ENCODE measurements at regions not wholly inside any gene's neighbourhood (a gene's known extent, or its start where the extent isn't known, plus 50 kb on each side); places are given as distances from the start of the nearest gene placed in this dataset.
A peak's percentile ranks its signal among the peaks of the same experiment; 100 is the strongest.

GRCh38 chr13:76527041-76527440 is 359.2 kb downstream of the KCTD12 start:
- TF ChIP-seq POLR2A (IDR thresholded peaks at IDR 0.05; ENCODE audit: low read depth, low read length) (no peak), POLR2AphosphoS5 (IDR thresholded peaks at IDR 0.05; ENCODE audit: low read depth, low read length) (no peak), TAF1 (IDR thresholded peaks at IDR 0.05; ENCODE audit: borderline replicate concordance, low read depth, low read length) (no peak)
- DNase-seq (ENCODE audit: insufficient read length), result no peak
- FAIRE-seq, result no peak

GRCh38 chr13:76523740-76524340 is 362.4 kb downstream of the KCTD12 start:
- TF ChIP-seq POLR2AphosphoS5 (IDR thresholded peaks at IDR 0.05; ENCODE audit: low read depth, low read length), result no peak
- no peak for TF ChIP-seq POLR2A (IDR thresholded peaks at IDR 0.05; ENCODE audit: low read depth, low read length)
- no peak for TF ChIP-seq TAF1 (IDR thresholded peaks at IDR 0.05; ENCODE audit: borderline replicate concordance, low read depth, low read length)
- FAIRE-seq (peak; percentile 44), DNase-seq (ENCODE audit: insufficient read length) (peak; percentile 11)

- DNase-seq (ENCODE audit: insufficient read length), result no peak
- FAIRE-seq, result no peak
- TF ChIP-seq POLR2AphosphoS5 (IDR thresholded peaks at IDR 0.05; ENCODE audit: low read depth, low read length) (no peak), POLR2A (IDR thresholded peaks at IDR 0.05; ENCODE audit: low read depth, low read length) (no peak), TAF1 (IDR thresholded peaks at IDR 0.05; ENCODE audit: borderline replicate concordance, low read depth, low read length) (no peak)
Measured at GRCh38 chr13:76522083-76522755, 364.0 kb downstream of the KCTD12 start.

- TF ChIP-seq POLR2A (IDR thresholded peaks at IDR 0.05; ENCODE audit: low read depth, low read length) (no peak), TAF1 (IDR thresholded peaks at IDR 0.05; ENCODE audit: borderline replicate concordance, low read depth, low read length) (no peak), POLR2AphosphoS5 (IDR thresholded peaks at IDR 0.05; ENCODE audit: low read depth, low read length) (no peak)
- no peak for FAIRE-seq
- DNase-seq (ENCODE audit: insufficient read length), result no peak
Measured at GRCh38 chr13:76519685-76520084, 366.5 kb downstream of the KCTD12 start.

GRCh38 chr13:76516586-76516985 is 369.6 kb downstream of the KCTD12 start:
- FAIRE-seq (peak; percentile 5), DNase-seq (ENCODE audit: insufficient read length) (no peak)
- TF ChIP-seq POLR2AphosphoS5 (IDR thresholded peaks at IDR 0.05; ENCODE audit: low read depth, low read length) (no peak), TAF1 (IDR thresholded peaks at IDR 0.05; ENCODE audit: borderline replicate concordance, low read depth, low read length) (no peak), POLR2A (IDR thresholded peaks at IDR 0.05; ENCODE audit: low read depth, low read length) (no peak)

GRCh38 chr13:76516013-76516412 is 370.2 kb downstream of the KCTD12 start:
- no peak for FAIRE-seq
- TF ChIP-seq POLR2A (IDR thresholded peaks at IDR 0.05; ENCODE audit: low read depth, low read length) (no peak), TAF1 (IDR thresholded peaks at IDR 0.05; ENCODE audit: borderline replicate concordance, low read depth, low read length) (no peak), POLR2AphosphoS5 (IDR thresholded peaks at IDR 0.05; ENCODE audit: low read depth, low read length) (no peak)
- no peak for DNase-seq (ENCODE audit: insufficient read length)

- TF ChIP-seq TAF1 (IDR thresholded peaks at IDR 0.05; ENCODE audit: borderline replicate concordance, low read depth, low read length) (no peak), POLR2AphosphoS5 (IDR thresholded peaks at IDR 0.05; ENCODE audit: low read depth, low read length) (no peak), POLR2A (IDR thresholded peaks at IDR 0.05; ENCODE audit: low read depth, low read length) (no peak)
- no peak for FAIRE-seq
- no peak for DNase-seq (ENCODE audit: insufficient read length)
Measured at GRCh38 chr13:76512721-76513145, 373.5 kb downstream of the KCTD12 start.

- no peak for FAIRE-seq
- TF ChIP-seq POLR2A (IDR thresholded peaks at IDR 0.05; ENCODE audit: low read depth, low read length) (no peak), POLR2AphosphoS5 (IDR thresholded peaks at IDR 0.05; ENCODE audit: low read depth, low read length) (no peak), TAF1 (IDR thresholded peaks at IDR 0.05; ENCODE audit: borderline replicate concordance, low read depth, low read length) (no peak)
- no peak for DNase-seq (ENCODE audit: insufficient read length)
Measured at GRCh38 chr13:76505437-76505836, 380.8 kb downstream of the KCTD12 start.

GRCh38 chr13:76503766-76504165 is 382.4 kb downstream of the KCTD12 start:
- no peak for TF ChIP-seq POLR2A (IDR thresholded peaks at IDR 0.05; ENCODE audit: low read depth, low read length)
- no peak for DNase-seq (ENCODE audit: insufficient read length)

GRCh38 chr13:76503291-76503690 is 382.9 kb downstream of the KCTD12 start:
- TF ChIP-seq TAF1 (IDR thresholded peaks at IDR 0.05; ENCODE audit: borderline replicate concordance, low read depth, low read length), result no peak
- no peak for TF ChIP-seq POLR2AphosphoS5 (IDR thresholded peaks at IDR 0.05; ENCODE audit: low read depth, low read length)
- no peak for TF ChIP-seq POLR2A (IDR thresholded peaks at IDR 0.05; ENCODE audit: low read depth, low read length)
- peak; percentile 51 for FAIRE-seq

More at GRCh38 chr13:76503766-76504165, 382.4 kb downstream of the KCTD12 start:
- no peak for FAIRE-seq

GRCh38 chr13:76500894-76501293 is 385.3 kb downstream of the KCTD12 start:
- no peak for TF ChIP-seq POLR2A (IDR thresholded peaks at IDR 0.05; ENCODE audit: low read depth, low read length)
- TF ChIP-seq TAF1 (IDR thresholded peaks at IDR 0.05; ENCODE audit: borderline replicate concordance, low read depth, low read length), result no peak
- TF ChIP-seq POLR2AphosphoS5 (IDR thresholded peaks at IDR 0.05; ENCODE audit: low read depth, low read length), result no peak
- FAIRE-seq (no peak), DNase-seq (ENCODE audit: insufficient read length) (no peak)

More at GRCh38 chr13:76503291-76503690, 382.9 kb downstream of the KCTD12 start:
- no peak for DNase-seq (ENCODE audit: insufficient read length)

GRCh38 chr13:76499891-76500290 is 386.3 kb downstream of the KCTD12 start:
- FAIRE-seq (no peak), DNase-seq (ENCODE audit: insufficient read length) (no peak)
- no peak for TF ChIP-seq POLR2A (IDR thresholded peaks at IDR 0.05; ENCODE audit: low read depth, low read length)
- no peak for TF ChIP-seq TAF1 (IDR thresholded peaks at IDR 0.05; ENCODE audit: borderline replicate concordance, low read depth, low read length)
- TF ChIP-seq POLR2AphosphoS5 (IDR thresholded peaks at IDR 0.05; ENCODE audit: low read depth, low read length), result no peak
